ENCODE measurements at regions not wholly inside any gene's neighbourhood (a gene's known extent, or its start where the extent isn't known, plus 50 kb on each side); places are given as distances from the start of the nearest gene placed in this dataset.
"Not testable (repeated sequence)": the region's sequence is repeated elsewhere in the genome, so short reads cannot be mapped to it uniquely, and the experiment has no call there.

DNA sequence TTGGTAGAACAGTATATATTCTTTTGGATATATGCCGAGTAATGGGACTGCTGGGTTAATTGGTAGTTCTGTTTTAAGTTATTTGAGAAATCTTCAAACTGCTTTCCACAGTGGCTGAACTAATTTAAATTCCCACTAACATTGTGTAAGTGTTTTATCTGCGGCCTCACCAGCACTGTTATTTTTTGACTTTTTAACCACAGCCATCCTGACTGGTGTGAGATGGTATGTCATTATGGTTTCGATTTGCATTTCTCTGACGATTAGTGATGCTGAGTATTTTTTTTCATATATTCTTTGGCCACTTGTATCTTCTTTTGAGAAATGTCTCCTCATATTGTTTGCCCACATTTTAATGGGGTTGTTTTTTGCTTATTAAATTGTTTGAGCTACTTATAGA lies 357.4 kb downstream of the C12orf50 start:
- no peak for DNase-seq

DNA sequence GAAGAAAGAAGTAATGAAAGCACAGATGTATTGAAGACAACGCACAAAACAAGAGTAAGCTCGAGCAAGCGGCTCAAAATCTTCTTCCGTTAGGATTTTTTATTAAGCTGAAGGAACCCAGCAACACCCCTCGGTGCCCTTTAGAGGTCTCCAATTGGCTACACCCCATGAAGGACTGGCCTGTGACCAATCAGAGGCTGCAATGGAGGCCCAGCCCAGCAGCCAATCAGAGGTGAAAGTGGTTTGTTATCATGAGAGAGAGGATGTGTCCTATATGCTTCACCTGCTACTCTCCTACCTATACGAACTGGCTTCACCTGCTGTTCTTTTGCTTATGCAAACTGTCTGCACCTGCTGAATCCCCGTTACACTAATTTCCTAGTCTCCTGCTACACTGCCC lies 358.8 kb downstream of the C12orf50 start:
- DNase-seq = peak; percentile 16

DNA sequence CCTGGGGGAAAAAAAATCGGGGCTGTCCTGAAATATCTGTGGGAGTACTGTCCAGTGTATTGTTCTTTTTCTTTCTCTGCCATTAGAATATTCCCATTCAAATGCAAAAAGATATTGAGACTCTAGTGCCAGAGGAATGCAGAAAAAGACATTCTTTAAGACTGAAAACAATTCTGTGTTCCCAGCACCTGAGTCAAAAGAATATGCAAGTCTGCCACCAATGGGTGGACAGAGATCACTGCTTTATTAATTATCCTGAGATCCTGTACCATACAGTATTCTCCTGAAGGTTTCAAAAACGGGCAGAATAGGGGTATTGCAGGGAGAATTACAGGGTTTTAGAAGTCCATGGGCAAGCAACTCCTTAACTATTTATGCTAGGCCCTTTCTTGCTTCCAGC lies 361.8 kb downstream of the C12orf50 start:
- peak; percentile 32 for DNase-seq

- DNase-seq = no peak
Measured at GRCh38 chr12:87661786-87662377, 367.3 kb downstream of the C12orf50 start.

DNA sequence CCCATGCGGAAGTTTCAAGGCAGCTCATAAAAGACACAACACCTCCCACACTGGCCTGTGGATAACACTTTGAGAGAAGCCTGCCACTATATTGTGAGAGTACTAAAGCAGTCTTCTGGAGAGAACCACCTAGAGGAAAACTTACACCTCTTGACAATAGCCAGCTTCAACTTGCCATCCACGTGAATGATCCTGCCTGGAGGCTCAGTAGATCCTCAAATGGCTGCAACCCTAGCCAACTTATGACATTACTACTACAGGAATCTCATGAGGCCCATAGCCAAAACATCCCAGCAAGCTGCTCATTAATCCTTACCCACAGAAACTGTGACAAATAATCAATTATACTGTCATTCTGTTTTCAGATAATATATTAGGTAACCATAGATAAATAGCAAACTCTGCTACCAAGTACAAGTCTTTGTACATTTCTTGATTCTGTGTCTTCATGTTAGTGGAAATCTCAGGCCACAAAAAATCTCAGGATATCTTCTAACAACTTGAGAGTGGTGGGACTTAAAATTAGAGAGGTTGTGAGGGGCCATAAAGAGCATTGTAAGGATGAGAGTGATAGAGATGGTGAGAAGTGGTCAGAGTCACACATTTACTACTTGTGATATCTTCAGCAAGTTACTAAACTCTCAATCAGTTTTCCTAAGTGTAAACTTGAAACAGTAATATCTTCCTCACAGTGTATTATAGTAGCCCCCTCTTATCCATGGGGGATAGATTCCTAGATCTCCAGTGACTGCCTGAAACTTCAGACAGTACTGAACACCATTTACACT lies 368.0 kb downstream of the C12orf50 start:
- no peak for DNase-seq

DNA sequence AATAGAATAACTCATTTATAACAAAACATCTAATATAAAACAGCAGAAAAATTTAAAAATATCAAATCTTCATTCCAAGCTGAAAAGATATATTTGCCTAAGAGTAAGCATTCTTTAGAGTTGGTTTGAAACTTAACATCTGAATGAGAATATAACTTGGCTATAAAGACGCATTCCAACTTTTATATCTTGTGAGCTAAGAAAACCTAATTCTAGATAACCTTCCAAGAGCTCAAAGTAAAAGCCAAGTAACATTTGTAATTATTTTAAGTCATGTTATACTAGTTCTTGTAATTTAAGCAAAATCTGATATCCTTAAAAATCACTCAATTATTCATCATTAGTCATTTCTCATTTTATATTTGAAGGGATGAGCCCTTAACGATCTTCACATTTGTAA lies 368.9 kb downstream of the C12orf50 start:
- no peak for DNase-seq

DNA sequence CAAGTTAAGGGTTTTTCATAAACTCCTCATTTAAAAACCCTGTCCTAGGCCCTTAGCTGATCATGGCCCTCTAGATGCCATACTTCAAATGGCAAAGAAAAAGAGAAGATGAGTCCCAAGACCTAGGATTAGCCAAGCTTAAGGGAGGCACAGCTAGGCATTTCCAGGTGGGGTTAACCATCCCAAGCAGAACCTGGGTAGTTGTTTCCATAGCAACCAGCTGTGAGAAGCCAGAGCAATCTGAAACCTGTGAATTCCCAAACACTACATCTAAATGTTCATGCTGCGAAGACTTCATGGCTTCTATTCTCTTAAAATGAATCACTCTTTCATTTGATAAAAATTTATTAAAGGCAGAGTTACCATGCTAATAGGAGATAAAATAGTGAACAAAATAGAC lies 372.9 kb downstream of the C12orf50 start:
- DNase-seq = no peak

GRCh38 chr12:87651670-87652425 lies 377.4 kb downstream of the C12orf50 start:
- DNase-seq = no peak

- no peak for DNase-seq
Measured at GRCh38 chr12:87642245-87642644, 387.0 kb downstream of the C12orf50 start.

DNA sequence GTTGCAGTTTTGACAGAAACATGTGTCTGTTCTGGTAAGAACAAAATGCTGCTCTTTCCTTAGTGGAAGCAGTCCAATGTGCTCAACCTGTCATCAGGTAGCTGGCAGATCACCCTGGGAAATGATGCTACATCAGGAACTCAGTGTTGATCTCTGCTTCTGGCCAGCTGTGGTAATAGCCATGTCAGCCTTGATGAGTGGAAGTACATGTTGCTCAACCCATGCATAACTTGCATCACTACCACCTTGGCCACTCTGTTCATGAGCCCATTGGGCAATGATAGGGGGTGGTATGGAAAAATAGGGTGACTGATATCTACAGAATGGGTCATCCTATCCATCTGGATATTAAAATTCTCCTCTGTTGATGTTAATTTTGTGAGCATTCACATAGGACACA lies 411.0 kb downstream of the C12orf50 start:
- DNase-seq = no peak

DNA sequence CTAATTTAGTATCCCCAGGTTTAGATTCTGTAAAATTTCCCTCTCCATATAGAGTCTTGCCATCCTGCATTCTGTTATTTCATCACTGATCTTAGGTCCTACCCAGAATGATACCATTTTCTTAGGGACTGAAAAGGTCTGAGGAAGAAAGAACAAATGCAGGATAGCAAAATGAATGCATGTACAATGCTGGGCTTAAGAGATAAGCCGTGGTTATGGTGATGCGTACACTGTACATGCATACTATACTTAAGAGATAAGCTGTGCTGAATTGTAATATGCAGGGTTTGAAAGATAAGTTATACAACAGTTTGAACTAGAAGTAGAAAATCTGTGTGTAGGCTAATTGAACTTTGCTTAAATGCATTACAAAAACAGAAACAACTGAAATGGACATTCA lies 416.2 kb downstream of the C12orf50 start:
- DNase-seq = no peak

GRCh38 chr12:87608321-87608720 lies 420.9 kb downstream of the C12orf50 start:
- no peak for DNase-seq

- DNase-seq = no peak
Measured at GRCh38 chr12:87603727-87604126, 425.5 kb downstream of the C12orf50 start.

DNA sequence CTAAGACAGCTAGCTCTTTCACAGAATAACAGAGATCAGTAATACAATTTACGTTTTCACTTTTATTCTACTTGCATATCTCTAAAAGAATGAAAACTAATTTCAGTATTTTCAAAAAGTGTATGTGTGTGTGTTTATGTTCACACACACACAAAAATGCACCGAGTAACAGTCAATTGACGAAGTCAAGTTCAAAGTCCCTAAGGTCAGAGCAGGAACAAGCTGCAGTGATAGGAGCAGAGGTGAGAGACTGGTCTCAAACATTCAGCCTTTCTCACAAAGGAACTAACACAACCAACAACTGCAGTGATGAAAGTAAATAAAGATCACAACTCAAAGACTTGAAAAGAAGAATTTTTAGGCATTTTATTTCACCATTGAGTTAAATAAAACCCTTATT lies 429.7 kb downstream of the C12orf50 start:
- DNase-seq = no peak

DNA sequence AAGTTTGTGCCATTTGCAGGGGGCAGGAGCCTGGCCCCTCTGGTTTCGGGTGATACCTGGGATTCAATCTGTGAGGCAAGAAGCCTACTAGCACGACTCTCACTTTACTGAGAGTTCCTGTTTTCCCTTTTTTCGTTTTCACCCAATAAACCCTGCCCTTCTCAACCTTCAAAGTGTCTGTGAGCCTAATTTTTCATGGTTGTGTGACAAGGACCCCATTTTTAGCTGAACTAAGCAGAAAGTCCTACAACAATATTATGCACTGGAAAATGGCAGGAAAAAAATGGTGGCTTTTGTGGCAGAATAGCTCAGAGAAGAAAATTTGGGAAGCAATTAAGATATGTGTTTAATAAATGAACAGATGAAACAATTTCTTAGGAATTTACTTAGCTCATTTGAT lies 432.1 kb downstream of the C12orf50 start:
- no peak for DNase-seq

DNA sequence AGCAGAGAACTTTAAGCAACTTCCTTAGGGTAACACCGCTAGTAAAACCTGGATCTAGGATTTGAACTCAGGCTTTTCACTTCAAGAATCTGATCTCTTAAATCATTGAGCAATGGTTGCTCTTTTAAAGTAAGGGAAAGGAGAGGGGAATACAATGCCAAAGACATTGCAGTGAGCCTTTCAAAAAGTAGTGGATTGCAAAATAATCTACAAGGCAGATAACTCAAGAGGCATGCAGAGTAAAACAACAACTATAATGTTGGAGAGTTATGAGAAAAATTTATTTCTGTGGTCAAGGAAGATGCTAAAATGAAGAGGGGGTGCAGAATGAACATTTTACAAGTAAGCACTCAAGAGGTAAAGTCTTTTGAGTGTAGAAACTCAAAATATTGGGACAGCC lies 432.6 kb downstream of the C12orf50 start:
- DNase-seq = no peak

- DNase-seq = no peak
Measured at GRCh38 chr12:87596134-87596533, 433.1 kb downstream of the C12orf50 start.

DNA sequence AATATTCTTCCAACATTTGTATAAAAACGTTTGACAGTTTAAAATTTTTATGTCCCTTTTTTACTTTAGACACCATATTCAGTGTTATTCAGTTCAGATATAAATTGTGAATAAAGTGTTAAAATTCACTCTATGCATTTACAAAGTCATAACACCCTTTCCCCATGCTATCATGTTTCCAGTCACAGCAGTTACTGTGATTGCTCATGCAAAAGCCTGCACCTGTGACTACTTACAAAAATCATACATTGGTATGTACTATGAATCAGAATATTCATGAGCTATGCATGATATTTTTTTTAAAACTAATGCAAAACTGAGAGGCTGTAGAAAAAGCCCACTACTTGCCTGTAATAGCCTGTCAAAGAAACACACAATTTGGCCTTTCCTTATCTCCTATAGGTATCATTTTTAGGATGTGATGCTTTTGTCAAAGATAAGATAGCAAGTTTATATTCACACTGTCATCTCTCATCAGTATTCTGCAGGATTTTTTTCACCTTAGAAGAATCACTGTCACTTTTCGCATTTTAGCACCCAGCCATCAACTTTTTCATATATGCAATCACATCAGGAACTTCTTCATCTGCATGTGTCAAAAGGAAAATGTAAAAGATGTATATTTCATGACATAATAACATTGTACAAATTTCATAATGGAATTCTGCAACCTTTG lies 443.2 kb downstream of the C12orf50 start:
- DNase-seq = no peak

GRCh38 chr12:87579091-87579490 lies 450.1 kb downstream of the C12orf50 start:
- DNase-seq = not testable (repeated sequence)

DNA sequence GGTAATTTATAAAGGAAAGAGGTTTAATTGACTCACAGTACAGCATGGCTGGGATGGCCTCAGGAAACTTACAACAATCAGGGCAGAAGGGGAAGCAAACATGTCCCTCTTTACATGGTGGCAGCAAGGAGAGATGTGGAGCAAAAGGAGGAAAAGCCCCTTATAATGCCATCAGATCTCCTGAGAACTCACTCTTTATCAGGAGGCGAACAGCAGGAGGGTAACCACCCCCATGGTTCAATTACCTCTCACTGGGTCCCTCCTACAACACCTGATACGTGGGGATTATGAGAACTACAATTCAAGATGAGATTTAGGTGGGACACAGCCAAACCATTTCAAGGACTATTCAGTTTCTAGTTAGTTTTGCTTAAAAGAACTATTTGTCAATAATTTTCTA lies 453.3 kb downstream of the C12orf50 start:
- DNase-seq = no peak

- DNase-seq = not testable (repeated sequence)
Measured at GRCh38 chr12:87566918-87567317, 462.3 kb downstream of the C12orf50 start.

- DNase-seq = no peak
Measured at GRCh38 chr12:87556985-87557384, 472.2 kb downstream of the C12orf50 start.

DNA sequence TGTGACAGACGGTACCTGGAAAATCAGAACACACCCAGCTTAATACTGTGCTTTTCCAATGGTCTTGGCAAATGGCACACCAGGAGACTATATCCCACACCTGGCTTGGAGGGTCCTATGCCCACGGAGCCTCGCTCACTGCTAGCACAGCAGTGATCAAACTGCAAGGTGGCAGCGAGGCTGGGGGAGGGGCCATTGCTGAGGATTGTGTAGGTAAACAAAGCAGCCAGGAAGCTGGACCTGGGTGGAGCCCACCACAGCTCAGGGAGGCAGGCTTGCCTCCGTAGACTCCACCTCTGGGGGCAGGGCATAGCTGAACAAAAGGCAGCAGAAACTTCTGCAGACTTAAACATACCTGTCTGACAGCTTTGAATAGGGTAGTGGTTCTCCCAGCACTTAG lies 498.0 kb downstream of the C12orf50 start:
- peak; percentile 15 for DNase-seq

Measured in NCI-H69 (cell line).